Upper lobe of left lung (tissue), 6 donors: ENCODE measurements at regions not wholly inside any gene's neighbourhood (a gene's known extent, or its start where the extent isn't known, plus 50 kb on each side); places are given as distances from the start of the nearest gene placed in this dataset.

Experiments
- ATAC-seq, 2 donors: fragments of 200-7000 bp; cut with Tn5 transposase; one replicate each; pipeline ENCODE4 v1.9.1; 2022; ENCODE audit warnings: mild to moderate bottlenecking in 2 of 2, moderate library complexity in 2 of 2; ENCODE audit not compliant: low FRiP score in 2 of 2
- DNase-seq, 2 donors: peaks; one replicate each; pipeline ENCODE4 v3.0.0-alpha.2; 2019 to 2020
- H3K27ac ChIP-seq, 4 donors: fragments of 200-600 bp; sonication (generic); one replicate each; pipeline ENCODE4 v1.5.1; 2016 to 2019
- H3K27me3 ChIP-seq, 4 donors: fragments of 200-600 bp; sonication (generic); one replicate each; pipeline ENCODE4 v1.5.1; 2017 to 2019
- H3K36me3 ChIP-seq, 4 donors: fragments of 200-600 bp; sonication (generic); one replicate each; pipeline ENCODE4 v1.5.1; 2016 to 2019
- H3K4me1 ChIP-seq, 4 donors: fragments of 200-600 bp; sonication (generic); one replicate each; pipeline ENCODE4 v1.5.1; 2018 to 2019
- H3K4me3 ChIP-seq, 4 donors: fragments of 200-600 bp; sonication (generic); one replicate each; pipeline ENCODE4 v1.5.1; 2017 to 2019; ENCODE audit warnings: mild to moderate bottlenecking in 2 of 4, moderate library complexity in 1 of 4
- H3K9me3 ChIP-seq, 4 donors: fragments of 200-600 bp; sonication (generic); one replicate each; pipeline ENCODE4 v1.5.1; 2018 to 2019
- CTCF ChIP-seq, 6 experiments: fragments of 450-650 bp in 4 of 6; fragments of 200-600 bp in 2 of 6; sonication (generic) in 2 of 6; IDR thresholded peaks; one replicate each; pipeline ENCODE4 v1.5.1; 2016 to 2019; ENCODE audit warnings: antibody characterized with exemption in 6 of 6
- EP300 ChIP-seq, 4 donors: sonication (generic); formaldehyde crosslinking; IDR thresholded peaks; one replicate each; pipeline ENCODE4 v1.5.1; 2017; ENCODE audit warnings: antibody characterized with exemption in 4 of 4, control low read depth in 2 of 4
- POLR2A ChIP-seq, 4 donors: fragments of 450-650 bp; IDR thresholded peaks; one replicate each; pipeline ENCODE4 v1.5.1; 2016 to 2017; ENCODE audit warnings: antibody characterized with exemption in 4 of 4, mild to moderate bottlenecking in 2 of 4
- POLR2AphosphoS5 ChIP-seq, 2 donors: sonication (generic); formaldehyde crosslinking; IDR thresholded peaks; one replicate each; pipeline ENCODE4 v1.5.1; 2017; ENCODE audit warnings: antibody characterized with exemption in 2 of 2
- WGBS, 2 donors: methylation state at CpG; one replicate each; pipeline ENCODE4 v1.1.5; 2017 to 2018; 5-methylcytosine and 5-hydroxymethylcytosine counted together
- donor health status: DM: no; HTN: no; CAD: no; lungs with moderate emphysema.
- donor health status: DM: no; HTN: yes; CAD: no; lungs with severe emphysema.

- H3K4me1 ChIP-seq = no peaks in the 10 kb centered on the region
- TF ChIP-seq EP300 (IDR thresholded peaks at IDR 0.05) = no peak
- no peak for TF ChIP-seq POLR2AphosphoS5 (IDR thresholded peaks at IDR 0.05)
- no peak for TF ChIP-seq CTCF (IDR thresholded peaks at IDR 0.05)
- no peak for TF ChIP-seq POLR2A (IDR thresholded peaks at IDR 0.05)
- no peaks in the 10 kb centered on the region for H3K9me3 ChIP-seq
- no peaks in the 10 kb centered on the region for H3K36me3 ChIP-seq
- H3K27me3 ChIP-seq = no peaks in the 10 kb centered on the region
- DNase-seq (no peak), ATAC-seq (no peak)
- no peak overlapping the region for H3K4me3 ChIP-seq
- H3K27ac ChIP-seq = no peak overlapping the region
Observed at GRCh38 chr2:173580956-173581355, 226.3 kb downstream of the CDCA7 start.

DNA sequence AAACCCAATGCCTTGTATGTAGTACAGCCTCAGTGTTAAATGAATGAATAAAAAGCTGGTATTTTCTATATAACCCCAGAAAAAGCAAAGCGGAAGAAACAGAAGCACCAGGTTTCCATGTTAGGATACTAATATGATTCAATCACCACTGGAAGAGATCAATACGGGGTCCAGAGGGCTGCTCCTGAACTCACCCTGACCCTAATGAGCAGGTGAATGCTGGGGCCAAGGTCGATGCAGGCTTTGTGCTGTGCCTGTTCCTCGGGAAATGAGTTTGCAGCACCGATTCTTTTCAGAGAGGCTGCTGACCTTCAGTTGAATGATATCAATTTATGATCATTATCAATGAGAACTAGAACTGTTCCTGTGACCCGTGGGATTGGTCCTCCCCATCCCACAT lies 228.5 kb downstream of the CDCA7 start:
- DNase-seq (no peak), ATAC-seq (no peak)
- Histone ChIP-seq H3K4me1 (no peaks in the 10 kb centered on the region), H3K4me3 (no peak overlapping the region), H3K9me3 (no peaks in the 10 kb centered on the region), H3K27me3 (no peaks in the 10 kb centered on the region), H3K36me3 (no peaks in the 10 kb centered on the region), H3K27ac (no peak overlapping the region)
- TF ChIP-seq POLR2AphosphoS5 (IDR thresholded peaks at IDR 0.05) = no peak
- TF ChIP-seq EP300 (IDR thresholded peaks at IDR 0.05) = no peak
- no peak for TF ChIP-seq POLR2A (IDR thresholded peaks at IDR 0.05)
- TF ChIP-seq CTCF (IDR thresholded peaks at IDR 0.05) = no peak
- 80 to 84% methylated on average over 3 to 6 of the region's 6 CpGs for WGBS, 2 donors

GRCh38 chr2:173584000-173584399 lies 229.3 kb downstream of the CDCA7 start:
- TF ChIP-seq CTCF (IDR thresholded peaks at IDR 0.05) = no peak
- no peak for TF ChIP-seq POLR2A (IDR thresholded peaks at IDR 0.05)
- no peak for TF ChIP-seq EP300 (IDR thresholded peaks at IDR 0.05)
- TF ChIP-seq POLR2AphosphoS5 (IDR thresholded peaks at IDR 0.05) = no peak
- ATAC-seq (no peak), DNase-seq (no peak)
- no peak overlapping the region for H3K4me3 ChIP-seq
- no peak overlapping the region for H3K27ac ChIP-seq
- H3K36me3 ChIP-seq = no peaks in the 10 kb centered on the region
- no peaks in the 10 kb centered on the region for H3K27me3 ChIP-seq
- peaks cover 0 to under 1% (median 0%) of the 10 kb centered on the region in 4 donors for H3K4me1 ChIP-seq
- 85 to 90% methylated on average over 1 of the region's 1 CpG for WGBS, 2 donors
- H3K9me3 ChIP-seq = no peaks in the 10 kb centered on the region

GRCh38 chr2:173584676-173585458 lies 230.2 kb downstream of the CDCA7 start:
- H3K9me3 ChIP-seq = no peaks in the 10 kb centered on the region
- no peaks in the 10 kb centered on the region for H3K27me3 ChIP-seq
- no peak overlapping the region for H3K27ac ChIP-seq
- 62 to 69% methylated on average over 4 of the region's 4 CpGs for WGBS, 2 donors
- no peak for TF ChIP-seq CTCF (IDR thresholded peaks at IDR 0.05)
- H3K4me1 ChIP-seq = peaks cover 0 to 7% (median 4%) of the 10 kb centered on the region in 4 donors
- H3K4me3 ChIP-seq = no peak overlapping the region
- ATAC-seq (no peak), DNase-seq (no peak)
- no peaks in the 10 kb centered on the region for H3K36me3 ChIP-seq

DNA sequence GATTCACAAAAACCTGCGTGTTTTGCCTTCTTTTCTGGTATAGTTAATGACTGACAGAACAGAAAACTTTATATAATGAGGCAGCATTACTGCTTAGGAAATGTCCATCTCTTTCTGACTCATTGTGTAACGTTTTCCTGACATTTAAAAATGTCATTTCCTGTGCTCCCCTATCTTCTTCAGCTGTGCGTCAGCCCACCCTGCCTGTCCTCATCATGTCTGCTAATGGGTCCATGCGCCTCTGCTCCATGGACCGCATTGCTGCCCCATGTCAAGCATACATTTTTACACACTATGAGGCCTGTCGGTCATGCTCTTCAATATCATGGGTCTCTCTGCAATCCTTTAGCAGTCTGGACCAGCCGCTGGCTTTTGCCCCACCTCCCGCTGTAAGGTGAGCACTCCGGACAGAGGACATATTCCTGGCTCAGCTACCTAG lies 234.3 kb downstream of the CDCA7 start:
- Histone ChIP-seq H3K27me3 (no peaks in the 10 kb centered on the region), H3K4me3 (no peak overlapping the region), H3K36me3 (no peaks in the 10 kb centered on the region), H3K27ac (no peak overlapping the region), H3K4me1 (peaks cover 0 to 9% (median 6%) of the 10 kb centered on the region in 4 donors), H3K9me3 (peaks cover 0 to 11% (median 5%) of the 10 kb centered on the region in 4 donors)
- DNase-seq (no peak), ATAC-seq (peak in 1 of 2 donors; percentile 14)
- WGBS, 2 donors = 59 to 71% methylated on average over 9 of the region's 9 CpGs
- no peak for TF ChIP-seq POLR2A (IDR thresholded peaks at IDR 0.05)
- TF ChIP-seq POLR2AphosphoS5 (IDR thresholded peaks at IDR 0.05) = no peak
- TF ChIP-seq CTCF (IDR thresholded peaks at IDR 0.05) = no peak
- TF ChIP-seq EP300 (IDR thresholded peaks at IDR 0.05) = no peak
